Fibroblast of skin of abdomen (primary cell): ENCODE measurements at regions not wholly inside any gene's neighbourhood (a gene's known extent, or its start where the extent isn't known, plus 50 kb on each side); places are given as distances from the start of the nearest gene placed in this dataset.
"Not testable (repeated sequence)": the region's sequence is repeated elsewhere in the genome, so short reads cannot be mapped to it uniquely, and the experiment has no call there.

Source experiments
- DNase-seq: peaks from one replicate; pipeline ENCODE4 v3.0.0-alpha.2; 2013

DNA sequence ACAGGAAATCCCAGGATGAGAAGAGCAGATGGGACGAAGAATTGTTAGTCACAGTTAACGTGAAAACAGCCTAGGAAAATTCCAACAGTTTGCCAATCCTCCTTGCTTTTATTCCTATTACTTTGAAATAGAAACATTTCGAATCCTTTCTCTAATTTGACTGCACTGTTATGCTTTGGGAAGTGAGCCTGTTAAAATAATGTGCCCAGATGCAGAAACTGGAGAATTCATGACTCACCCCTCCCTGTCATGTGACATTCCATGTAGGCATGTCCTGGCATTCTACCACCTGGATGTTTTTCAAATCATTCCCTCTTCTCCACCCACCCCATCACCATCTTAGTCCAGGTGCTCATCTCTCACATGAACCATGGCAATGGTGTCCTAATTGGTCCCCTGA, 107.3 kb downstream of the MINAR1 start:
- DNase-seq, result peak; percentile 39

DNA sequence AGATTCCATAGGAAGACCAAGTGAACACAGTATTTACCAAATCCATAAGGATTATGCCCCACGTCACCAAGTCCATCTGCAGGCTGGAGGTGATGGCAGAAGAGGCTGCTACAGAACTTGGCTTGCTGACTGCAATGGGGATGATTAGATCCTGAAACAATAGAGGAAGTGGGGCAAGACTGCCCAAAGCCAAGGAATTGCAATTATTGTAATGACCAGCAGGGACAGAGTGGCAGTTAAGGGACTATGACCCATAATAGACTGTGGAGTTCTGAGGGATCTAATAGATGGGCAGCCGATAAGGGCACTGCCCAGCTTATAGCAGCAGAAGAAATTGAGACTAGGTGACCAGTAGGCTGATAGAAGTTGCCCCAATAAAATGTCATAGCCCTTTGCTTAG, 108.4 kb downstream of the MINAR1 start:
- no peak for DNase-seq

- no peak for DNase-seq
Observed at GRCh38 chr15:79541196-79541595, 109.1 kb downstream of the MINAR1 start.

- no peak for DNase-seq
Observed at GRCh38 chr15:79543097-79543496, 111.0 kb downstream of the MINAR1 start.

DNA sequence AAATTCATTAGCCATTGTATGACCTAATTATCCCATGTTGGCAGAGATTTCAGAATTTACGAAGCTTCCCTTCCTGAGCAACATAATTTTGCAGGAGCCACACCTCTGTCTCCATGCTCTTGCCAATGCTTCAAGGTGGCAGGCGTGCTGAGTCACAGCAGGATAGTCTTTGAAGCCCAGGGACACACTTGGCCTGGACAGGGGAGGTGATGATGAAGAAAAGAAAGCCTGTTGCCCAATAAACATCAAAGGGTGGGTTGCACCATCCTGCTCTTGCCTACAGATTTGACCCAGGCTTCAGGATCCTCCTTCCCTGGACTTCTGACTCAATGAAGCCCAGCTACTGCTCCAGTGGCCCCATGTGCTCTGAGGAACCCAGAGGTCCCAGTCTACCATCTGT, 117.1 kb downstream of the MINAR1 start:
- DNase-seq, result no peak

DNA sequence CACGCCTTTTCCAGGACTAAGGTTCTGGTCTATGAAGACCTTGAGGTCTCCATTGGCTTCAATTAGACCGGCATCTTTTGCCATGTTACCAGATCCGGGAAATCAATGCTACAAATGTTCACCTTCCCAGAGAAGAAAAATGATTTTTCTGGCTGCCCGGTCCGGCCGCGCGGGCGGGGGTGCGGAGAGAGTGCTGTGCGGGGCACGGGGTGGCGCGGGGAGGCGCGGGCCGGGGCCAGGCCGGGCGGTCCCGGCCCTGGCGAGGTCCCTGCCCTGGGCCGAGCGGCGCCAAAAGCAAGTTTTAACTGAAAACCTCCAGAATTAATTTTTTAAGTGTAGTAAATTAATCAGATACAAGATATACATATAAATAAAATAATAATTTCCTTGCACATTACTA, 128.2 kb downstream of the MINAR1 start:
- no peak for DNase-seq

DNA sequence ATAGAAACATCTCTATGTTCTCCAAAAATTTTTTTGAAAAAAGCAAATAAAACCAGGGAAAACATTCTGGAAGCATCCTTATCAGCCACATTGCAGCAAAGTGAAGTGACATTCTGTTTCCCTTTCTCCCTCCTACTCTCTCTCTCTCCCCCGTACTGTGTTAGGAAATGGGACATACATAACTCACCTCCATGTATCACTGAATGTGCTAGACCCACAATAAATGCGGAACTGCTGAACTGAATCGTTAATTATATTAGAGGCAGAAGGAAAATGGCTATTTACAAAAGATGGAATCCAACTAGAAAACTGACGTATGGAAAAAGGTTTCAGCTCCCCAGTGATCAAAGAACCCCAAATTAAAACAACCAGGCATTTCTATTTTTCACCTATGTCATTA, 129.8 kb downstream of the MINAR1 start:
- DNase-seq, result no peak

- DNase-seq, result peak; percentile 18
Observed at GRCh38 chr15:79562403-79562815, 130.3 kb downstream of the MINAR1 start.

DNA sequence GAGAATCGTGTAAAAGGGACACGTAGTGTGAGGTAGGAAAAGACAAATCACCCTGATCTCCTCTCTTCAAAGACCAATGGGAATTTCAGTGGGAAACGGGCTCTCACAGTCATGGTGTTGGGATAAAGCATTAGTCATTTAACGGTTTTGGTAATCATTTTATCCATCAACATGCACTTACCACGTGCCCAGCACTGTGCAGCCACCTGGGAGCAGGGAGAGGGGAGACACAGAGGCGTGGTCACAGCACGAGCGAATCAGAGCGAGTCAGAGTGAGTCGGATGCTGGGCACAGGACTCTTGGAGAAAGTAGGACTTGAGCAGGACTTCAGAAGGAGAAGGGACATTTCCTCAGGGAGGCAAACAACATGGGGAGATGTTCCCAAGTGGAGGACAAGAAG, 130.8 kb downstream of the MINAR1 start:
- peak; percentile 9 for DNase-seq

DNA sequence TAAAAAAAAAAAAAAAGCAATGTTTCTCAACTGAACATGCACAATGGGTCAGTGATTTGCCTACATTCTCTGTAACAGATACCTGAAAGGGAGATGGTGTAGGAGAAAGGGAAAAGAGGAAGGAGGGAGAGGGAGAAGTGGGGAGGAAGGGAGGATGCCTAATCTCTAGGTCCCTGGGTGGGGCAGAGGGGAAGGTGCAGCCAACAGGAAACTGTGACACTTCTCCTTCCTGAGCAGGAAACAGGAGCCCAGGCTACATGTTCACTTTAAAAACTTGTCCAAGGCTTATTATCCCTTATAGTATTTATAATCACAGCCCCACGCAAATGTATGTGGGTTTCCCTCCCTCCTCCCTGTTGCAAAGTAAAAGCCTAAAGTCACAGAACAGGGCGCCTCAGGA, 137.9 kb downstream of the MINAR1 start:
- no peak for DNase-seq

- DNase-seq, result no peak
Observed at GRCh38 chr15:79572691-79573404, 140.7 kb downstream of the MINAR1 start.

GRCh38 chr15:79574431-79575273, 142.5 kb downstream of the MINAR1 start:
- DNase-seq, result not testable (repeated sequence)

DNA sequence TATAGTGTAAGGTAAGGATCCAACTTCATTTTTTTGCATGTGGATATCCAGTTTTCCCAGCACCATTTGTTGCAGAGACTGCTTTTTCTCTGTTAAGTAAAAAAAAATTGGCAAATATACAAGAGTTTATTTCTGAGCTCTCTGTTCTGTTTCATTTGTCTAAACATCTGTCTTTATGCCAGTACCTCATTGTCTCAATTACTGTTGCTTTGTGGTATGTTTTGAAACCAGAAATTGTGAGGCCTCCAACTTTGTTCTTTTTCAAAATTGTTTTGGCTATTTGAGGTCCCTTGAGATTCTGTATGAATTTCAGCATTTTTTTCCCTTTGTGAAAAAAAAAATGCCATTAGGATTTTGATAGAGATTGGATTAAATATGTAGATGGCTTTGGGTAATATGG, 150.5 kb downstream of the MINAR1 start:
- DNase-seq, result no peak

DNA sequence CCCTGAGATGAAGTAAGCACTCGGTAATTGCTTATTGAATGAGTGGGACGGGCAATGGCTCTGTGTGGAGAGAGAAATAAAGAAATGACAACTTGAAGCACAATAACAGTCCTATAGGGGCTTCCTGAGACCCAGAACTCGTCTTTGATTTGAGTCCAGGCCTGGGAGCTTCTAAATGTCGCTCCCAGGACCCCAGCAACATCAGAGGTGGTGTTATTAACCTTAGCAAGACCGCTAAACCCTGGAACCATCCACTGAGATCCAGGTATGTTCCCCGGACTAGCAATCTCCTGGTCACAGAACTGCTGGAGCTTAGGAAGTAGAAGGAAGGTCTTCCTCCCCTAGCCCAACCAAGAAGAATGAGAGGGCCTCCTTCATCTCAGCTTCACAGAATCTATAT, 160.0 kb downstream of the MINAR1 start:
- no peak for DNase-seq

DNA sequence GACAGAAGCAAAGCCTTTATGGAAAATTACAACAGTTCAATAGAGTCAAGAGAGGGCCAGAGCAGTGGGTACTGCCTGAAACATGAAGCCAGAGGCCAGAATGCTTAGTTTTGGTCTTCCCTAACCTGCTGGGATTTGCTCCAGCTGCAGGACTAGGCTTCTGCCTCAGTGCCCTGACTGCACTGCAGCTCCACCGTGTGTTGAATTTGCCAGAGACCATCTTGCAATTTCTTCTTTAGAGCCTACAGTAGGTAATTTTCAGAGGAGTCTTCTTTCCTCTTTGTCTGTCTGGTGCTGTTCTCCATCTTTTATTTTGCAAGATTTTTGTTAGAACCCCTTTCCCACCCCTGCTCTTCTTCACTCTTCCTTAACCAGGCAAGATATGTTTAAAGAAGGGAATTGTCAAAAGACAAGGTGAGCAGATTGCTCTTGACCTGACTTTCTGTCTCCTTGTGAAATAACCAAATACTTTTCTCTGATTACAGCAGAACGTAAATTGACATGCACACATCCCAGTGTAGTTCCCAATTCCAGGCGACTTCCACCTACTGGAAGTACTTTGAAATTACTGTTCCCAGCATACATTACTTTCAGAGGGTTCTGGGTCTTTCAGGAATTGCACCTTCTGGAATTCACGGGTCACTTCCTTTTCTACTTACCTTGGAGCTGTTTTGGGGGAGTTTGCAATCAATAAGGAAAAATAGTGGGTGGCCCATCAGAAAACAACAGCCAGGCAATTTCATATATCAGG, 161.2 kb downstream of the MINAR1 start:
- peak; percentile 39 for DNase-seq

DNA sequence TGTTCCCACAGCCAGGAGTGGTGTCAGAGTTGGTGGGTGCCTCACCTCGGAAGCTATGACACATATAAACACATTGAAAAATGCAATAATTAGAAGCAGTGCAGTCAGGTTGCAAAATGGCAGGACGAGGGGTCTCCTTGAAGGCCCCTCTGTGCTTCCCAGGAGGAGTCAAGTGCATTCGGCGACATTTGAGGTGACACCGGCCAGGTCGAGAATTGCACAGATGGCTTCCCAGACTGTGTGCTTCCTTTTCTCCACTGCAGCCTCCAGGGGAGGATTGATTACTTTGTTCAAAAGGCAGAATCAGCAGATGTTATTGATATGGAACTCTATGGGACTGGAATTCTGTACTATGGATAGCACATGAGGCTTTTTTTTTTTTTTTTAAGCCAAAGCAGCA, 163.2 kb downstream of the MINAR1 start:
- no peak for DNase-seq

DNA sequence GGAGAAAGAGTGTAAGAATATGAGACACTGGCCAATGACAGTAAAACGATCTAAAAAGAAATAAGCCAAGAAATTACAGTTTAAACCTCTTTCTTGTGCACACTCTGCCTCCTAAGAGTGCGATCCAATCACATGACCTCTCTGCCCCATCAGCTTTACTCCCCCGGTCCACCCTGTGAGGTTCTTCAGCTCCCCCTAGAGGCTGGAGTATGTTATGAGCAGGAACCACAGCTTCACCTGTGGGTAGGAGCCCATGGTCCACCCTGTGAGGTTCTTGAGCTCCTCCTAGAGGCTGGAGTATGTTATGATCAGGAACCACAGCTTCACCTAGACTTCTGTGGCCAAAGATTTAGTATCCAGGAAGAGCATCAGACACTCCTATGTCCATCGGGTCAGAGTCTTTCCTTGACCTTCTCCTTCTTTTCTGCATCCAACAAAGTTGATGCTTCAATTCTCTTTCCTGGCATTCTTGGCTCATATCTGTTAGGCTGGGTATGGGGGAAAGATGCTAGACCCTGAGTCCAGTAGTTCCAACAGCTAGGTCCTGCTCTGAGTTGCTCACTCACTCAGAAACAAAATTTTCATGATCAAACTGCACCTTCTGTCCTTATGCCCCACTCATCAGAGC, 164.0 kb downstream of the MINAR1 start:
- DNase-seq, result peak; percentile 77

GRCh38 chr15:79598639-79599038, 166.5 kb downstream of the MINAR1 start:
- DNase-seq, result no peak

GRCh38 chr15:79601405-79602086, 169.4 kb downstream of the MINAR1 start:
- no peak for DNase-seq

DNA sequence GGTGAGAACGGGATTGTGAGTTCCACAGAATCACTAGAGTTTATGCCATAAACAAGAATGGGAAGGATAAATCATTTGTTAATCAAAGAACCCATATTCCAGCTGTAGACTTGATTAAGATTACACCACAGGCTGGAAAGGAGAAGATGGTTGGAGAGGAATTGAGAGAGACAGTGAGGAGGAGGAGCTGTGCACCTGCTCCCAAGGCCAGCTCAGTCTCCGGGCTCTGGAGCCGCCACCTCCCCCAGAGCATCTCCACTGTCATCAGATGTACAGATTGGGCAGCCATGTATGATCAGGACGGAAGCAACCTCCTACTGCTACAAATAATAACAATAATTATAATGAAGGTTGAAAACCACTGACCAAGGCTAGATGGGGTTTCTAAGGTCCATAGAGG, 170.0 kb downstream of the MINAR1 start:
- DNase-seq, result no peak

DNA sequence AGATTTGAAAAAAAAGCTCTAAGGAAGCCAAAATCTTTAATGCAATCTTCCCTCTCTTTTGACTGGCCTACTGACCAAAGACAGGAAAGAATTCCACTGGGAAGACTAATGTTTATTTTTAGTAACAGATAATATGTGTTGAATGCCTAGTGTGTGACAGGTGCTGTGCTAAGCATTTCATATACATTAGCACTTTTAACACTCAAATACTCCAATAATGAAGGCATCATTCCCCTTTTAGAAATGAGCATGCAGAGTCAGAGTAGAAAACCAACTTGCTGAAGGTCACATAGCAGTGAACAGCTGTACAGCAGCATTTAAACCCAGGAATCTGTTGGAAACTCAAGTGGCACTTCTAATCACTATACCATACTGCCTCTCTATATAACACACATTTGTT, 170.6 kb downstream of the MINAR1 start:
- peak; percentile 41 for DNase-seq

GRCh38 chr15:79606831-79607355, 174.8 kb downstream of the MINAR1 start:
- no peak for DNase-seq
